Frontal cortex (tissue), 3 donors: ENCODE measurements at regions not wholly inside any gene's neighbourhood (a gene's known extent, or its start where the extent isn't known, plus 50 kb on each side); places are given as distances from the start of the nearest gene placed in this dataset.
"Not testable (repeated sequence)": the region's sequence is repeated elsewhere in the genome, so short reads cannot be mapped to it uniquely, and the experiment has no call there.

Source experiments
- DNase-seq, 2 donors: peaks; one replicate each; pipeline ENCODE4 v3.0.0; 2012; ENCODE audit warnings: low spot score in 2 of 2
- FAIRE-seq: peaks from 2 replicates; lab custom pipeline; 2012; peaks lifted over from hg19 to GRCh38; lab: Jason Lieb, UNC
- donor health status: control.
- donor health status: control.
- donor health status: control.

DNA sequence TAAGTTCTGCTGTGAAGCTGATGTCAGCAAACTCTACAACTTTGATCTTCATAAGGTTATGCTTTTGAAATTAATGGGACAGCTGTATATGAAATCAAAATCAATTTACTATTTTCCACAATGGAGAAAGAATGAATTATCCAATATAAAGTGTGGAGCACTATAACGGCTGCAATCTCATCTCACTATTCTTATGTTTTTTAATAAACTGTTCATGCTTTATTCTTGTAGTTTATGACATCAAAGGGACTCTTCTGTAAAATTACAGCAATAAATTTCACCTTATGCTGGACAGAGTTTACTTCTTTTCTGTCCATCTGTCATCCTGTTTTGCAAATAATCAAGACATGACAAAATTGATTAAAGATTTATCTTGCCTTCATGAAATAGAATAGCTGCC, 192.5 kb downstream of the TECRL start:
- FAIRE-seq: no peak

DNA sequence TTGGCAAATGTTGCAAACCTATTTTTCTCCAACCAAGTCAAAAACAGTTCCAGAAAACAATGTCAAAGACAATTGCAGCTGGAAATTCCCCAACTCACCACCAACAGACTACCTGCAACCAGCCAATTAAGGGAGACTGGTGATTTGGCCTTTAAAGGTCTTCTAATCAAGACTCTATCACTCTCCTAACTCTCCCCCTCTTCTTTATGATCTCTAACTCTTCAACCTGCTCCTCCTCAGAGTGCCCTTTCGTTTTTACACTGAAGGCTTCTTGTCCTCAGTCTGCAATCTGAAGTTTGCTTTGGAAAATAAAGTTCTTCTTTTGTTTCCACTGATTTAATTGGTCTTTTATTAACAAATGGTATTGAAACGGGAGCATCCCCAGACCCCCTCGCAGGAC, 203.9 kb downstream of the TECRL start:
- DNase-seq (no peak), FAIRE-seq (no peak)

More for the DNA sequence above, 192.5 kb downstream of the TECRL start:
- DNase-seq: no peak

DNA sequence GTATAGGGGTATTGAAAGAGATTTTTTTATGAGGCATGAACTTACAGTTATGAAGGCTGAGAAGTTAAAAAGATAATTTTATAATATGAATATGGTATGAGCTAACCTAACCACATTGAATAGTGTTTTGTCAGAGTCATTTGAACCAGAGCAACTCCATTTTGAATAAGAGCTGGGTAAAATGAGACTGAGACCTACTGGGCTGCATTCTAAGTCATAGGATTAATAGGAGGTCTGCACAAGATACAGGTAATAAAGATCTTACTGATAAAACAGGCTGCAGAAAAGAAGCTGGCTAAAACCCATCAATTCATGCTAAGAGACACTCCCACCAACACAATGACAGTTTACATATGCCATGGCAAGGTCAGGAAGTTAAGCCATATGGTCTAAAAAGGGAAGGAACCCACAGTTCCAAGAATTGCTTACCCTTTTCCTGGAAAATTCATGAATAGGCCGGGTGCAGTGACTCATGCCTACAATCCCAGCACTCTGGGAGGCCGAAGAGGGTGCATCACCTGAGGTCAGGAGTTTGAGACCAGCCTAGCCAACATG, 209.2 kb downstream of the TECRL start:
- FAIRE-seq (no peak), DNase-seq (no peak)

DNA sequence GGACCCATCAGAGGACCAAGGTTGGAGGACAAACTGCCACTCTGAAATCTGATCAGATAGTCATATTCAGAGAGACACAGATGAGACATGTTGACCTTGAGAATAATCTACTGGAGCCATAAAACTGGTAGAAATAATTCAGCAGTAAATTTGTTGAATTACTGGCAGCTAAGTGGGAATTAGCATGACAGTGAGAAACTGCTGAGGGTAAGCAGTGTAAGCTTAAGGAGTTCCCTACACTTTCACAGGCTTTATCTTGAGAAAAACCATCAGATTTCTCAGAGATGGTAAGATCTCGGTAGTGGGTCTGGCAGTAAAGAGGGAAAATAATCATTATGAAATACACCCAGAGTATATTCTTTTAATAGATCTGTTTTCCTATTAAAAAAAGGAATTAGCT, 213.7 kb downstream of the TECRL start:
- FAIRE-seq (no peak), DNase-seq (no peak)

DNA sequence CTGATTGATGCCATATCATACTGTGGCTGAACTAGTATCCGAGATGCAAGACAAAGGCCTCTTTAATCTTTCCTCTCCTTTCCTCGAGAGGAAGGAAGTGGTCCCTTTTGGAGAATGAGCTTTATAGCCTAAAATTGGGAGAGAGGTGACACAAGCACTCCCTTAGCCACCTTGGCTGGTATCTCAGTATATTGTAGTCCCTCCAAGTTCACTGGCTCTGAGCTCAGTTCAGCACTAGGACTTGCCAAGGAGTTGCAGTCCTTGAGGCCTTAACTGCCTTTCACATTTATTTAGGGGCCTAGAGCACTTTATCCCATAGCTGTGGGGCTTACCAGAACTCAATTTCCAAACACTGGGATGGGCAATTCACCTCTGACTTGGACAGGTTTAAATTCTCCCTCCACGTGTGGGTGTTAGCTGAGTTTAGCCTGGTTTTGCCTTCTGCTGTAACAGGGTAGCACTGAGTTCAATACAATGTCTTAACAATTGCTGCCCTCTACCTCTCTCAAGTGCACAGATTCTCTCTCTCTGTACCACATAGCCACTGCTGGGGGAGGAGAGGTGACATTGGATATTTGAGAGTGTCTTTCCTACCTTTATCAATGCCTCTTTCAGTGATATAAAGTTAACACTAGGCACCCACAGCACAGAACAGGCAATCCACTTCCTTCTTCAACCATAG, 216.4 kb downstream of the TECRL start:
- no peak for DNase-seq
- no peak for FAIRE-seq

DNA sequence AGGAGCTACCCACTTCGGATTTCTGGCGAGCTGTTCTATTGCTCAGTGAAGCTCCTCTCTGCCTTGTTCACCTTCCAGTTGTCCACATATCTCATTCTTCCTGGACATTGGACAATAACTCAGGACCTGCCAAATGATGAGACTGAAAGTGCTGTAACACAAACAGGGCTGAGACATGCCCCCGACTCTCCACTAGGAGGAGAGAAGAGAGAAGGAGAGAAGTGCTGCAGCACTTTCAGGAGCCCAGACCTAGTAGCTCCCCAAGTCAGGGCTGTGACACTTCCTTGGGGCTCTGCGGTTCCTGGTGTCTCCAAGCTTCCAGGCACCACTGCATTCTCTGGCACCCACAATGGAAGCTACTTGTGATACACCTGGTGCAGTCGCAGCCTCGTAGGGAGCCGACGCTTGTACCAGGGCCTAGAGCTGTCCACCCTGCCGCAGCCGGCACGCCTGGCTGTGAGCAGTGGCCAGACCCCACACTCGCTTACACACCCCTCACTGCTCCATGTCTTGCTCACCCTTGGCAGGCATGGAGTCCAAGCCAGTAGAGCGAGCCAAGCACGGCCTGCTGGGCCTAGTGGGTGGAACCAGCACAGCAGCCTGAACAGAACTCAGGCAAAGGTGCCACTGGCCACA, 234.9 kb downstream of the TECRL start:
- no peak for FAIRE-seq
- no peak for DNase-seq

DNA sequence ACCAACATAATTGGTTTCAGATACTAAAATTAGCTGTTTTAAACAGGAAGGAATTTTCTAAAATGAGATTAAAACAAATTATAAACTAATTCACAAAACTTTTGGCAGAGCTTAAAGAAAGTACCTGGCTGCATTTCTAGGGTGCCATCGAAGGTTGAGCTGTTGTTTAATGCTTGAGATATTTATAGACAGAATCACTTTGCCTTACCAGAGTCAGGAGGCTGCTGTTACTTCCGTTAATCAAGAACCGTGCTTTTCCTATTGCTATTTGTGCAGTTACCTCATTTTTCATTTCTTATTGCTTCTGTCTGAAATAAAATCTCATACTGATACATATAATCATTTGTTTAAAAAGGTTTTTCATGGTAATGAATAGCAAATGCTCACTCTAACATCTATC, 242.9 kb downstream of the TECRL start:
- DNase-seq (no peak), FAIRE-seq (no peak)

DNA sequence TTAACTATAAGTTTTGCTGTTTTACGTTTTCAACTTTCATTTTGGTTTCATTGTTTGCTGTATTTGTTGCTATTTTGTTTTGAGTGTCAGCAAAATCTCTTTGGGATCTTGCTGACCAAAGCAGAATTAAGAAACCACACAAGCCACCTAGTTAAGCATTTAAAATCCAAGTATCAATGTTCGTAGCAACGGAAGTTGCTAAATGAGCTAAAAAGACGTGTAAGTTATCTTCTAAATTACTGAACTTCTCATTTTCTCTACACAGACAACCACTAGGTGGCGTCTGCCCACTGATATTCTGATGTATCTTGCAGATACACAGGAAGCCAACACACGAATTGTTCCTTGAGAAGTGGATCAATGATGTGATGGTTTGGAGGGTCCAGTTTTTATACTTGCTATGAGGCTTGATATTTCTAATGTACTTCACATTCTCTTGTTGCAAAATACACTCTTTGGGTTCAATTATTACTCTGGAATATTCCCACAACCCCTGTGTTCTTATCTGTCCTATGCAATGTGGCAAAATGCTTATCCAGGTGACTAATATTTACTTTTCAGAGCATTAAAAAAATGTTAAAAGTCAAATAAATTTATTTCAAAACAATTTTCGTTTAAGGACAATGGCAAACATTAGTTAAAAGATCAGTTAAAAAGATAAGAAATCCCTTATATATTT, 250.5 kb downstream of the TECRL start:
- DNase-seq (peak in 1 of 2 donors; percentile 26), FAIRE-seq (peak; percentile 64)

DNA sequence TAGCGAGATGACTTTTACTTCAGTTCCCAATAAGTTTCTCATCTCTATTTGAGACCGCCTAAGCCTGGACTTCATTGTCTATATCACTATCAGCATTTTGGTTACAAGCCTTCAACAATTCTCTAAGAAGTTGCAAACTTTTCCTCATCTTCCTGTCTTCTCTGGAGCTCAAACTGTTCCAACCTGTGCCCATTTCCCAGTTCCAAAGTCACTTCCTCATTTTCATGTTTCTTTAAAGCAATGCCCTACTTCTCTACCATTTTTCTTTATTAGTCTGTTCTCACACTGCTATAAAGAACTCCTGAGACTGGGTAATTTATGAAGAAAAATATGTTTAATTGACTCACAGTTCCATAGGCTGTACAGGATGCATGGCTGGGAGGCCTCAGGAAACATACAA, 251.9 kb downstream of the TECRL start:
- FAIRE-seq (no peak), DNase-seq (no peak)

DNA sequence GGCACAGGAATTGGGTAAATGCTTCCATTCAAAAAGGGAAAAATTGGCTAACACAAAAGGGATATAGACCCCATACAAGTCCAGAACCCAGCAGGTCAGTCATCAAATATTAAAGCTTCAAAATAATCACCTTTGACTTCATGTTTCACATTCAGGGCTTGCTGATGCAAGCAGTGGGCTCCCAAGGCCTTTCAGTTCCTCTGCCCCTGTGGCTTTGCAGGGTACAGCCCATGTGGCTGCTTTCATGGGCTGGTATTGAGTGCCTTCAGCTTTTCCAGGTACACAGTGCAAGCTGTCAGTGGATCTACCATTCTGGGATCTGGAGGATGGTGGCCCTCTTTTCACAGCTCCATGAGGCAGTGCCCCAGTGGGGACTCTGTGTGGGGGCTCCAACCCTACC, 253.0 kb downstream of the TECRL start:
- DNase-seq: no peak
- no peak for FAIRE-seq

DNA sequence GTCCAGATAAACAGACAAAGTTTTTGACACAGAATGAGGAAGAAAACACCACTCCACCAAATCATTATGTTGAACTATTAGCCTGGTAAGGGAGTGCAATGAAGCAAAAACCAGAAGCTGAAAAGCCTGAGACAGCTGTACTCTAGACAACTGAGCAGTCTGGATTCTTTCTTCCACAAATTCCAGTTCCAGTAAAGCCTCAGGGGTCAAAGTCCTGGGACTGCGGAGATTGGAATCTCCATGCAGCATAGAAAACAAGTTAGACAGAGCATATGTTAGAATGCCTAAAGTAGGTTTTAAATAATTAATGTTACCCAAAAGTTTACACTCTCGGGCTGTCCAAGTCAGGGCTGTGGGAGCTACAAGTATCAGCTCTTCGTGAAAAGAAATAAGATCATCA, 263.2 kb downstream of the TECRL start:
- no peak for FAIRE-seq

DNA sequence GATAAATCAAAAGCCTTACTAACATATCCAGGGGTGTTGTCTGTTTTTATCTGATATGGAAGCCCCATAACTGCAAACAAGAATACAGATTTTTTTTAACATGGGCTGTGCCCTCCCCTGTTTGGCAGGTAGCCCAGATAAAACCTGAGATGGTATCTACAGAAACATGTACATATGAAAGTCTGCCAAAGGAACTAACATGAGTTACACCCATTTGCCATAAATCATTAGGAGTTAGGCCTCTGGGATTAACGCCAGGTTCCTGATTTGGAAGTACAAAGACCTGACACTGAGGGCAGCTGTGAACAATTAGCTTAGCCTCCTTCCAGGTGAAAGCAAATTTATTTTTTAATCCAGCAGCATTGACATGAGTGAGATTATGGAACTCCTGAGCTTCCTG, 264.3 kb downstream of the TECRL start:
- DNase-seq (no peak), FAIRE-seq (no peak)

More for the DNA sequence above, 263.2 kb downstream of the TECRL start:
- no peak for DNase-seq

DNA sequence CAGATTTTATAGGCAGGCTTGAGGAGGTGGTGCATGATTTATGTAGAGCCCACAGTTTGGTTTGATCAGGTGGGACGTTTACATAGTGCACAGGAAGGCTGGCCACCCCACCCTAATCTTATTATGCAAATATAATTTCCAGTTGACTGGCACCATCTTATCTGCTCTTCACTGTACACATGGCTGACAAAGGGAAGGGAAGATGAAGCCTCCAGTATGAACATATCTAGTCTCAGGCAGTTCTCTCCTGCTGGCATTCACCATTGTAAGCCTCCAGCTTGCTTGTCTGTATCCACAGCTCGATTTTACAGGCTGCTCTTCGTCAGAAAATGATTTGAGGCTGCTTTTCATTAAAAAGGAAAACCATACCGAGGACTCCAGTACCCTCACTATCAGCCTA, 278.3 kb downstream of the TECRL start:
- FAIRE-seq (no peak), DNase-seq (no peak)

DNA sequence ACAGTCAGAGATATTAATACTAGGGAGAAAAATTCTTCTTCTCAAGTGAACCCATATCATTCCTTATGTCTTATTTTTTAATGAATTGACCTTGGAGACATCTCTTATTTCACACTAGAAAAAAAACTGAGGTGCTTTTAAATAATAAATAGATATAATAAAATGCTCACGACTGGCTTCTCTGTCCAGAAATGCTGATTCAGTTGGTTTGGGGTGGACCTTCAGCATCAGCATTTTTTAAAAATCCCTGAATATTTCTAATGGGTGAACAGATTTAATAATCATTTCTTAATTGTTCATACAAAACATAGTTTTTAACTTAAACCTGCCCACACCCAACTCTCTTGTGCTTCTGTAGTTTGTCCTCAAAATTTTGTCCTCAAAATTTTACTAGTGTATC, 283.9 kb downstream of the TECRL start:
- FAIRE-seq: no peak
- no peak for DNase-seq

DNA sequence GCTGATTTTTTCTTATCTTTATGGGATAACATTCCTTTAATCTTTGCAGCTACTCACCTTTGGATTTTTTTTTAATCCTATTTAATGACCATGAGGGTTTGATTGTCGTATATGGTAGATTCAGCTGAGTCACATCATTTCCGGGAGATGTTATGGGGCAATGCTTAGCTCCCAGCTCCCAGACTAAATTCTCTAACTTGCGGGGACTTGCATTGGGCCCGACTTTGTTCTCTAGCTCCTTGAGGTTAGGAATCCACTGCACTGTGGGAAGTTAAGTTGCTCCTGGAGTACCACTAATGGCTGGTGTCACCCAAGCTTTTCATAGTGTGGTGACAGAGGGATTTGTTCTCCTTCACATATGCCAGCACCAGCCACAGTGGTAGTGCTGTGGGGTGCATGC, 287.4 kb downstream of the TECRL start:
- no peak for FAIRE-seq
- DNase-seq: no peak

DNA sequence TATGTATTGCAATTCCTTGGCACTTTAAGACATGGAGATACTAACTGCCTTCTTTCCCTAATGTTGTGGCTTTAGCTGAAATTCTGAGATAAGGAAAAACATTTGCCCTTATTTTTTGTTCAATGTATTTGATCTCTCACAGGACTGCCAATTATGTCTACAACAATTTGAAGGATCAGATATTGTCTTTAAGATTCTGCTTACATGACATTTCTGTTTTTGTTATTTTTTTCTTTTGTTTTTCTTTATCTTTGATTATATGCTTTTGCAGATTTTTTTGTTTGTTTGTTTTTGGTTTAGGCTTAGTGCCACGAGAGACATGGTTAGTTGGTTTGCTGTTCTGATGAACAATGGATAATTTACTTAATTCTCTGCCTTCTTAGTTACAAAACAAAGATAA, 303.3 kb downstream of the TECRL start:
- no peak for FAIRE-seq

DNA sequence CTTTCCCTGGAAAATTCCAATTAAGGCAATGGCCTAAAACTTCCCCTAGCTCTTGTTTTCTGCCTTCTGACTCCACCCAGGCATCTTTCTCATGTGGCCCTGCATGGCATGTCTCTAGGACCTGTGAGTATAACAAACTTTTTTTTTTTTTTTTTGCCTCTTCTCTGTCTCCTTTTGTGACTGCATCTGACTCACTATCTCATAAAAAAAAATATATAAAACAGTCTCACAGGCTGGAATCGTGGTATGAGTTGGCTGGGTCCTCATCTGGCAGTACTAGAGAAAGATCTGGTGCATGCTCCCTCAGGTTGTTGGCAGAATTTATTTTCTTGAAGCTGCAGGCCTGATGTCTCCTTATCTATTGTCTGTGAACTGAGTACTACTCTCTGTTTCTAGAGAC, 313.9 kb downstream of the TECRL start:
- DNase-seq (no peak), FAIRE-seq (no peak)

More for the DNA sequence above, 303.3 kb downstream of the TECRL start:
- DNase-seq: no peak

DNA sequence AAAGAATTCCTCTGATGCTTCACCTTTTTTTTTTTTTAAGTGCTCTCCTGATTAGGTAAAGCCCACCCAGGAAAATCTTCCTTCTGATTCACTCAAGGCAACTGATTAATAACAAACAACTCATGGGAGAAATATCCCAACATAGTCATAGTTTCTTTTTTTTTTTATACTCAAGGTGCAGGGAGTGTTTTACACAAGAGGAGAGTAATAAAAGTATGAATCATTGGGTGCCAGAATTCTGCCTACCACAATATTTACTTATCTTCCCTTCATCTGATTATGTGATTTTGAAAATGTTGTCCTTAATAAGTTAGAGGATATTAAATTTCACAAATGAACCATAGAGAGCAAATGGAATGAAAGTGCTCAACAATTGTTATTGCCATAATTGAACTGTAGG, 329.9 kb downstream of the TECRL start:
- FAIRE-seq (no peak), DNase-seq (no peak)

DNA sequence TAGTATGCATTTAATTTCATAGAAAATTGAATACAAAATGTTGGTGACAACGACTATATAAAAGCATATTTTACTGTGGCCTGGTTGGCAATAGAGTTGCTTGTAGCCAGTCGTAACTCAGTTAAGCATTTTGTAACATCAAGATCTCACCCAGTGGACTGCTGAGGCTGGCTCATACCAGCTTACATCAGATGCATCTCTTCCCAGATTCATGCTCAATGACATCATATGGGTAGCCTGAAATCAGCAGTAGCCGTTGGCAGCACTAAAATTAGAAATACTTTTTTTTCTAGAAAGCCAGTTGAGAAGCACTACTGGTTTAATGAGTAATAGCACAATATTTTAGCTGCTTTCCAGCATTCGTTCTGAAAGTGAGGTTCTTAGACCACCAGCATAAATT, 341.2 kb downstream of the TECRL start:
- no peak for FAIRE-seq

DNA sequence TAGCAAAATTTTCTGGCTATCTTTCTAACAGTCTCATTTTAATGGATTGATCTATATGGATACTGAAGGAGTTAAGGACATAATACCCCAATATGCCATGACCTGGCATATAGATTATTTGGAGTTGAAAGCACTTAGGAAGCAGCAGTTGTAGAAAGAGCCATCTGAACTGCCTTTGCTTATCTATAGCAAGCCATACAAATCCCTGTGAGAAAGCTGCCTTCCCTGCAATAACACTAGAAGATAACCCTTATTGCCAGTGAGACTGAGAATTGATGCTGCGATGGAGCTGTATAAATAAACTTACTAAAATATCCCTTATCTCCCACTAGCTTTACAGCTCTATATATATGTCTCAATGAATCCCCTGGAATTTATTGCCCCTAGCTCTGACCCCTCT, 346.3 kb downstream of the TECRL start:
- FAIRE-seq (no peak), DNase-seq (no peak)

More for the DNA sequence above, 341.2 kb downstream of the TECRL start:
- no peak for DNase-seq

DNA sequence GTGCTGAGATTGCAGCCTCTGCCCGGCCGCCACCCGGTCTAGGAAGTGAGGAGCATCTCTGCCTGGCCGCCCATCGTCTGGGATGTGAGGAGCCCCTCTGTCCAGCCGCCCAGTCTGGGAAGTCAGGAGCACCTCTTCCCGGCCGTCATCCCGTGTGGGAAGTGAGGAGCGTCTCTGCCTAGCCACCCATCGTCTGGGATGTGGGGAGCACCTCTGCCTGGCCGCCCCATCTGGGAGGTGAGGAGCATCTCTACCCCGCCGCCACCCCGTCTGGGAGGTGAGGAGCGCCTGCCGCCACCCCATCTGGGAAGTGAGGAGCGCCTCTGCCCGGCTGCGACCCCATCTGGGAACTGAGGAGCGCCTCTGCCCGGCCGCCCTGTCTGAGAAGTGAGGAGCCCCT, 372.2 kb downstream of the TECRL start:
- not testable (repeated sequence) for FAIRE-seq

More for the DNA sequence above, 372.2 kb downstream of the TECRL start:
- DNase-seq: not testable (repeated sequence)
